ENCODE measurements at regions not wholly inside any gene's neighbourhood (a gene's known extent, or its start where the extent isn't known, plus 50 kb on each side); places are given as distances from the start of the nearest gene placed in this dataset.

DNA sequence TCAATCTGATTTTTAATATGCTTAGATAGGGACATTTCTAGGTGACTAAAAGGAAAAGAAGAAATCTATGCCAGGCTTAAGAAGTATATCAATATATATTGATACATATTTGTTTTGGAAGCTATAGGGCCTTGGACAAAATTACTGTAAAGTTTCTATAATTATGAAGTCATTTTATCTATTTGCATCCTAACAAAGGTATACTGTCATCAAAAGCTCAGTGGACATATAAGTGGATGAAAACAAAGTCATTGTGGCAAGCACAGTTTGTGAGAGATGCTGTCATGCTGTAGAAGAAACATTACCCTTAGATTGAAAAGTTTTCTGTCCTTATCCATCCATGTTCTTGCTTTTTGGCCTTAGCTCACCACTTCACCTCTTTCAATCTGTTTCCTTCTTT is 140.3 kb upstream of the SPEF2 start (continued):
- TF ChIP-seq EGR1 (IDR thresholded peaks at IDR 0.05; ENCODE audit: borderline replicate concordance, low read depth, low read length) (no peak), ZNF274 (IDR thresholded peaks at IDR 0.05; ENCODE audit: borderline replicate concordance, extremely low read depth, low read length) (no peak), BRCA1 (IDR thresholded peaks at IDR 0.05; ENCODE audit: low read depth, low read length) (no peak)

Measured in H1 (cell line).